Lung microvascular endothelial cell (primary cell): ENCODE measurements at regions not wholly inside any gene's neighbourhood (a gene's known extent, or its start where the extent isn't known, plus 50 kb on each side); places are given as distances from the start of the nearest gene placed in this dataset.
"Not testable (repeated sequence)": the region's sequence is repeated elsewhere in the genome, so short reads cannot be mapped to it uniquely, and the experiment has no call there.

Source experiments
- DNase-seq, 2 donors: peaks; one replicate each; pipeline versions ENCODE4 v3.0.0 to v3.0.0-alpha.2; 2010; ENCODE audit warnings: low read depth in 2 of 2

- no peak for DNase-seq
Observed at GRCh38 chr13:50129706-50130122, 114.5 kb downstream of the KCNRG start.

GRCh38 chr13:50130123-50130946 lies 115.1 kb downstream of the KCNRG start:
- peak; percentile 69 to 86 for DNase-seq

- no peak for DNase-seq
Observed at GRCh38 chr13:50131920-50132903, 117.0 kb downstream of the KCNRG start.

GRCh38 chr13:50132904-50133357 lies 117.7 kb downstream of the KCNRG start:
- DNase-seq: no peak

- DNase-seq: no peak
Observed at GRCh38 chr13:50133358-50133953, 118.2 kb downstream of the KCNRG start.

GRCh38 chr13:50136226-50136625 lies 121.0 kb downstream of the KCNRG start:
- no peak for DNase-seq

GRCh38 chr13:50136678-50137077 lies 121.4 kb downstream of the KCNRG start:
- DNase-seq: no peak

GRCh38 chr13:50139435-50139934 lies 124.2 kb downstream of the KCNRG start:
- DNase-seq: not testable (repeated sequence)

- no peak for DNase-seq
Observed at GRCh38 chr13:50140153-50140552, 124.9 kb downstream of the KCNRG start.

GRCh38 chr13:50140581-50141374 lies 125.5 kb downstream of the KCNRG start:
- DNase-seq: no peak

- DNase-seq: no peak
Observed at GRCh38 chr13:50141375-50141975, 126.2 kb downstream of the KCNRG start.

- DNase-seq: no peak
Observed at GRCh38 chr13:50144246-50145160, 129.3 kb downstream of the KCNRG start.

GRCh38 chr13:50149214-50149613 lies 134.0 kb downstream of the KCNRG start:
- DNase-seq: no peak

- peak; percentile 22 to 55 for DNase-seq
Observed at GRCh38 chr13:50149932-50150331, 134.7 kb downstream of the KCNRG start.

- peak in 1 of 2 donors; percentile 11 for DNase-seq
Observed at GRCh38 chr13:50152224-50152623, 137.0 kb downstream of the KCNRG start.

- no peak for DNase-seq
Observed at GRCh38 chr13:50152655-50153309, 137.5 kb downstream of the KCNRG start.

- DNase-seq: no peak
Observed at GRCh38 chr13:50153401-50153800, 138.2 kb downstream of the KCNRG start.

GRCh38 chr13:50153876-50154275 lies 138.6 kb downstream of the KCNRG start:
- no peak for DNase-seq

GRCh38 chr13:50154697-50155096 lies 139.5 kb downstream of the KCNRG start:
- no peak for DNase-seq
